ENCODE measurements at regions not wholly inside any gene's neighbourhood (a gene's known extent, or its start where the extent isn't known, plus 50 kb on each side); places are given as distances from the start of the nearest gene placed in this dataset.
"Not testable (repeated sequence)": the region's sequence is repeated elsewhere in the genome, so short reads cannot be mapped to it uniquely, and the experiment has no call there.

GRCh38 chr1:99441299-99442095, 177.2 kb downstream of the PLPPR4 start:
- Histone ChIP-seq H3K9me3 (ENCODE audit: control insufficient read depth in 4 of 4, low read length in 3 of 4) (no peaks in the 10 kb centered on the region), H3K9ac (ENCODE audit: low read depth in 1 of 2, low read length in 2 of 2) (no peak overlapping the region), H3K27me3 (ENCODE audit: control insufficient read depth in 4 of 4, insufficient read depth in 4 of 4, low read length in 3 of 4) (no peaks in the 10 kb centered on the region), H3K36me3 (ENCODE audit: control insufficient read depth in 4 of 4, insufficient read depth in 3 of 4, low read depth in 1 of 4, low read length in 3 of 4) (no peaks in the 10 kb centered on the region), H3K4me3 (ENCODE audit: low read depth in 1 of 3, low read length in 3 of 3) (no peak overlapping the region), H3K4me1 (ENCODE audit: control insufficient read depth in 4 of 4, insufficient read depth in 4 of 4, low read length in 3 of 4) (no peaks in the 10 kb centered on the region), H3K27ac (ENCODE audit: low read depth in 1 of 2, low read length in 2 of 2) (no peak overlapping the region)
- WGBS = 69% methylated on average over 6 of the region's 6 CpGs
- no peak for DNase-seq (ENCODE audit: low spot score)
- TF ChIP-seq HNF4G (IDR thresholded peaks at IDR 0.05) (no peak), NR2F2 (IDR thresholded peaks at IDR 0.05) (no peak), JUND (IDR thresholded peaks at IDR 0.05) (no peak), ZBTB33 (IDR thresholded peaks at IDR 0.05) (no peak), SP1 (IDR thresholded peaks at IDR 0.05) (no peak), REST (IDR thresholded peaks at IDR 0.05) (no peak), HNF4A (conservative IDR thresholded peaks at IDR 0.05) (no peak), CTCF (IDR thresholded peaks at IDR 0.05; ENCODE audit: low read depth, low read length, missing input control) (no peak), GABPA (IDR thresholded peaks at IDR 0.05 in 1 of 2, conservative IDR thresholded peaks at IDR 0.05 in 1 of 2) (no peak), FOXA2 (IDR thresholded peaks at IDR 0.05) (no peak), RXRA (IDR thresholded peaks at IDR 0.05) (no peak), ATF3 (IDR thresholded peaks at IDR 0.05) (no peak), TAF1 (conservative IDR thresholded peaks at IDR 0.05) (no peak), YY1 (IDR thresholded peaks at IDR 0.05) (no peak), MAX (IDR thresholded peaks at IDR 0.05) (no peak)

- not testable (repeated sequence) for DNase-seq (ENCODE audit: low spot score); H3K4me3 ChIP-seq (ENCODE audit: low read depth in 1 of 3, low read length in 3 of 3); H3K9ac ChIP-seq (ENCODE audit: low read depth in 1 of 2, low read length in 2 of 2); H3K4me1 ChIP-seq (ENCODE audit: control insufficient read depth in 4 of 4, insufficient read depth in 4 of 4, low read length in 3 of 4); H3K27ac ChIP-seq (ENCODE audit: low read depth in 1 of 2, low read length in 2 of 2); H3K27me3 ChIP-seq (ENCODE audit: control insufficient read depth in 4 of 4, insufficient read depth in 4 of 4, low read length in 3 of 4); H3K36me3 ChIP-seq (ENCODE audit: control insufficient read depth in 4 of 4, insufficient read depth in 3 of 4, low read depth in 1 of 4, low read length in 3 of 4); H3K9me3 ChIP-seq (ENCODE audit: control insufficient read depth in 4 of 4, low read length in 3 of 4)
- WGBS = 90% methylated on average over 6 of the region's 6 CpGs
Observed at GRCh38 chr1:99444211-99444927, 180.1 kb downstream of the PLPPR4 start.
